CD4-positive, alpha-beta memory T cell (primary cell): ENCODE measurements at regions not wholly inside any gene's neighbourhood (a gene's known extent, or its start where the extent isn't known, plus 50 kb on each side); places are given as distances from the start of the nearest gene placed in this dataset.

ENCODE experiments used
- CTCF ChIA-PET: fragments of 350-600 bp; sonication (Branson Sonifier 250); formaldehyde crosslinking; loops from one replicate; lab custom pipeline; 2021; ENCODE audit warnings: inconsistent platforms; ENCODE audit not compliant: partially characterized antibody; lab: Charles Lee
- POLR2A ChIA-PET: fragments of 350-600 bp; sonication (Branson Sonifier 250); formaldehyde crosslinking; loops from one replicate; lab custom pipeline; 2021; ENCODE audit not compliant: partially characterized antibody; lab: Charles Lee
- DNase-seq, 5 donors: peaks; one replicate each; pipeline versions ENCODE4 v3.0.0 to v3.0.0-alpha.2; 2020 to 2022; ENCODE audit warnings: mixed read lengths in 1 of 5
- H3K27ac ChIP-seq: one replicate; pipeline ENCODE4 v1.7.0; 2013; ENCODE audit warnings: low read depth, low read length
- H3K27me3 ChIP-seq: 2 replicates; pipeline ENCODE4 v1.7.0; 2013; ENCODE audit warnings: mild to moderate bottlenecking, low read length, moderate library complexity; ENCODE audit not compliant: insufficient read depth
- H3K36me3 ChIP-seq: 2 replicates; pipeline ENCODE4 v1.7.0; 2013; ENCODE audit warnings: mild to moderate bottlenecking, low read length, moderate library complexity; ENCODE audit not compliant: insufficient read depth
- H3K4me1 ChIP-seq: 2 replicates; pipeline ENCODE4 v1.7.0; 2013; ENCODE audit warnings: mild to moderate bottlenecking, low read length, moderate library complexity; ENCODE audit not compliant: insufficient read depth
- H3K4me3 ChIP-seq, 2 donors: one replicate each; pipeline ENCODE4 v1.7.0; 2013; ENCODE audit warnings: low read length in 2 of 2, mild to moderate bottlenecking in 1 of 2
- H3K9me3 ChIP-seq, 2 donors: one replicate each; pipeline ENCODE4 v1.7.0; 2013; ENCODE audit warnings: low read length in 2 of 2, control low read depth in 1 of 2; ENCODE audit not compliant: control insufficient read depth in 1 of 2
- H3K27ac Mint-ChIP-seq, 7 donors: one replicate each; pipeline ENCODE4 v1.8.0; 2020 to 2021; ENCODE audit warnings: mixed read lengths in 7 of 7, mild to moderate bottlenecking in 6 of 7, inconsistent platforms in 3 of 7, moderate library complexity in 3 of 7
- H3K27me3 Mint-ChIP-seq, 2 donors: one replicate each; pipeline ENCODE4 v1.8.0; 2020 to 2021; ENCODE audit warnings: mixed read lengths in 2 of 2
- H3K36me3 Mint-ChIP-seq, 2 donors: one replicate each; pipeline ENCODE4 v1.8.0; 2020 to 2021; ENCODE audit warnings: mixed read lengths in 2 of 2, inconsistent platforms in 1 of 2, mild to moderate bottlenecking in 1 of 2
- H3K4me1 Mint-ChIP-seq, 4 donors: one replicate each; pipeline ENCODE4 v1.8.0; 2020 to 2021; ENCODE audit warnings: mixed read lengths in 4 of 4, mild to moderate bottlenecking in 1 of 4
- H3K4me3 Mint-ChIP-seq, 8 donors: one replicate each; pipeline ENCODE4 v1.8.0; 2020 to 2021; ENCODE audit warnings: mixed read lengths in 8 of 8, mild to moderate bottlenecking in 7 of 8, moderate library complexity in 6 of 8, inconsistent platforms in 3 of 8
- H3K9me3 Mint-ChIP-seq, 8 donors: one replicate each; pipeline ENCODE4 v1.8.0; 2020 to 2021; ENCODE audit warnings: mixed read lengths in 8 of 8, mild to moderate bottlenecking in 5 of 8, inconsistent platforms in 3 of 8, moderate library complexity in 1 of 8
- intact Hi-C: fragments of 100-400 bp; cut with micrococcal nuclease; formaldehyde crosslinking; loops from one replicate; pipeline ENCODE4 v1.15.1; 2023

GRCh38 chr10:3228629-3228945 is 56.0 kb upstream of the PITRM1 start:
- ChIA-PET CTCF (interaction anchor here (1.0 kb wide), 1 partner anchor 1538 kb away, joined by 3 read pairs; no protein-coding TSS in a partner anchor), POLR2A (interaction anchor here (1.0 kb wide), 1 partner anchor 31 kb away, joined by 3 read pairs; no protein-coding TSS in a partner anchor)
- H3K9me3 Mint-ChIP-seq: no peaks in the 10 kb centered on the region
- peak overlapping the region in 2 of 8 donors; percentile 24 to 57 for H3K4me3 Mint-ChIP-seq
- Histone ChIP-seq H3K4me3 (no peak overlapping the region), H3K27me3 (no peaks in the 10 kb centered on the region), H3K9me3 (no peaks in the 10 kb centered on the region), H3K4me1 (peaks cover 19% of the 10 kb centered on the region), H3K36me3 (no peaks in the 10 kb centered on the region), H3K27ac (no peak overlapping the region)
- peak overlapping the region in 6 of 7 donors; percentile 28 to 94 (median 84) for H3K27ac Mint-ChIP-seq
- peaks cover 0 to 20% (median 16%) of the 10 kb centered on the region in 4 donors for H3K4me1 Mint-ChIP-seq
- no peak for DNase-seq
- H3K36me3 Mint-ChIP-seq: no peaks in the 10 kb centered on the region
- H3K27me3 Mint-ChIP-seq: no peaks in the 10 kb centered on the region
- intact Hi-C loops: loop anchor here (5.0 kb wide), 1 partner anchor 719 kb away; no protein-coding TSS in a partner anchor

GRCh38 chr10:3226960-3227744 is 54.6 kb upstream of the PITRM1 start:
- no peak overlapping the region for H3K4me3 ChIP-seq
- Mint-ChIP-seq H3K27ac (peak overlapping the region in 4 of 7 donors; percentile 65 to 94 (median 86)), H3K36me3 (no peaks in the 10 kb centered on the region), H3K4me3 (peak overlapping the region in 6 of 8 donors; percentile 6 to 67 (median 56)), H3K9me3 (no peaks in the 10 kb centered on the region), H3K4me1 (peaks cover 0 to 20% (median 16%) of the 10 kb centered on the region in 4 donors), H3K27me3 (no peaks in the 10 kb centered on the region)
- H3K36me3 ChIP-seq: no peaks in the 10 kb centered on the region
- intact Hi-C loops: loop anchor here (2.0 to 5.0 kb wide), 2 partner anchors 30 to 720 kb away; no protein-coding TSS in a partner anchor
- ChIA-PET POLR2A (no interaction called here), CTCF (no interaction called here)
- H3K9me3 ChIP-seq: no peaks in the 10 kb centered on the region
- no peak overlapping the region for H3K27ac ChIP-seq
- no peaks in the 10 kb centered on the region for H3K27me3 ChIP-seq
- DNase-seq: no peak
- H3K4me1 ChIP-seq: peaks cover 19% of the 10 kb centered on the region

- Histone ChIP-seq H3K4me3 (no peak overlapping the region), H3K27me3 (no peaks in the 10 kb centered on the region), H3K9me3 (no peaks in the 10 kb centered on the region), H3K4me1 (peaks cover 19% of the 10 kb centered on the region), H3K27ac (no peak overlapping the region), H3K36me3 (no peaks in the 10 kb centered on the region)
- no peak for DNase-seq
- Mint-ChIP-seq H3K36me3 (no peaks in the 10 kb centered on the region), H3K4me1 (peaks cover 0 to 20% (median 17%) of the 10 kb centered on the region in 4 donors), H3K4me3 (no peak overlapping the region), H3K27ac (no peak overlapping the region), H3K9me3 (no peaks in the 10 kb centered on the region), H3K27me3 (no peaks in the 10 kb centered on the region)
- POLR2A ChIA-PET: no interaction called here
- CTCF ChIA-PET: no interaction called here
- intact Hi-C loops: loop anchor here (5.0 kb wide), 1 partner anchor 722 kb away; no protein-coding TSS in a partner anchor
Measured at GRCh38 chr10:3225561-3225960, 53.0 kb upstream of the PITRM1 start.

GRCh38 chr10:3224241-3224640 is 51.7 kb upstream of the PITRM1 start:
- peaks cover 0 to 2% (median 0%) of the 10 kb centered on the region in 8 donors for H3K9me3 Mint-ChIP-seq
- intact Hi-C loops: no loop called here

GRCh38 chr10:3222626-3223025 is 50.0 kb upstream of the PITRM1 start:
- Mint-ChIP-seq H3K27me3 (no peaks in the 10 kb centered on the region), H3K4me1 (peaks cover 0 to 9% (median 5%) of the 10 kb centered on the region in 4 donors), H3K36me3 (no peaks in the 10 kb centered on the region), H3K9me3 (peaks cover 0 to 6% (median 0%) of the 10 kb centered on the region in 8 donors), H3K27ac (no peak overlapping the region), H3K4me3 (no peak overlapping the region)
- no peaks in the 10 kb centered on the region for H3K36me3 ChIP-seq
- peaks cover 4% of the 10 kb centered on the region for H3K4me1 ChIP-seq
- H3K9me3 ChIP-seq: no peaks in the 10 kb centered on the region
- ChIA-PET POLR2A (no interaction called here), CTCF (no interaction called here)
- H3K27ac ChIP-seq: no peak overlapping the region
- intact Hi-C loops: no loop called here
- H3K4me3 ChIP-seq: no peak overlapping the region
- no peaks in the 10 kb centered on the region for H3K27me3 ChIP-seq
- no peak for DNase-seq

More at GRCh38 chr10:3224241-3224640, 51.7 kb upstream of the PITRM1 start:
- H3K4me3 Mint-ChIP-seq: no peak overlapping the region
- no peaks in the 10 kb centered on the region for H3K36me3 Mint-ChIP-seq
- Histone ChIP-seq H3K27ac (no peak overlapping the region), H3K9me3 (no peaks in the 10 kb centered on the region), H3K4me1 (peaks cover 19% of the 10 kb centered on the region), H3K36me3 (no peaks in the 10 kb centered on the region), H3K27me3 (no peaks in the 10 kb centered on the region), H3K4me3 (no peak overlapping the region)
- CTCF ChIA-PET: no interaction called here
- H3K27me3 Mint-ChIP-seq: no peaks in the 10 kb centered on the region
- no peak for DNase-seq
- no peak overlapping the region for H3K27ac Mint-ChIP-seq
- POLR2A ChIA-PET: no interaction called here
- peaks cover 0 to 20% (median 17%) of the 10 kb centered on the region in 4 donors for H3K4me1 Mint-ChIP-seq
